HT1080 (cell line): ENCODE measurements at regions not wholly inside any gene's neighbourhood (a gene's known extent, or its start where the extent isn't known, plus 50 kb on each side); places are given as distances from the start of the nearest gene placed in this dataset.
"Not testable (repeated sequence)": the region's sequence is repeated elsewhere in the genome, so short reads cannot be mapped to it uniquely, and the experiment has no call there.

ENCODE experiments used
- DNase-seq: peaks from one replicate; pipeline ENCODE4 v3.0.0-alpha.2; 2015; ENCODE audit warnings: low read depth

- no peak for DNase-seq
Observed at GRCh38 chr10:63836666-63837442, 315.7 kb downstream of the REEP3 start.

GRCh38 chr10:63841761-63842160 lies 320.6 kb downstream of the REEP3 start:
- DNase-seq = no peak

GRCh38 chr10:63843107-63843506 lies 321.9 kb downstream of the REEP3 start:
- no peak for DNase-seq

- not testable (repeated sequence) for DNase-seq
Observed at GRCh38 chr10:63848871-63849270, 327.7 kb downstream of the REEP3 start.

GRCh38 chr10:63862860-63863259 lies 341.7 kb downstream of the REEP3 start:
- DNase-seq = no peak

GRCh38 chr10:63865210-63865609 lies 344.0 kb downstream of the REEP3 start:
- DNase-seq = no peak

- DNase-seq = peak; percentile 57
Observed at GRCh38 chr10:63866075-63866746, 345.0 kb downstream of the REEP3 start.

GRCh38 chr10:63866747-63867140 lies 345.5 kb downstream of the REEP3 start:
- DNase-seq = peak; percentile 24

- DNase-seq = no peak
Observed at GRCh38 chr10:63878428-63878827, 357.2 kb downstream of the REEP3 start.

- DNase-seq = no peak
Observed at GRCh38 chr10:63883861-63884260, 362.7 kb downstream of the REEP3 start.

- DNase-seq = no peak
Observed at GRCh38 chr10:63884426-63884825, 363.2 kb downstream of the REEP3 start.

GRCh38 chr10:63885156-63885555 lies 364.0 kb downstream of the REEP3 start:
- DNase-seq = no peak

GRCh38 chr10:63886281-63887022 lies 365.3 kb downstream of the REEP3 start:
- no peak for DNase-seq

GRCh38 chr10:63887023-63887589 lies 365.9 kb downstream of the REEP3 start:
- DNase-seq = peak; percentile 23

- no peak for DNase-seq
Observed at GRCh38 chr10:63887600-63888370, 366.6 kb downstream of the REEP3 start.

GRCh38 chr10:63889803-63890202 lies 368.6 kb downstream of the REEP3 start:
- no peak for DNase-seq

GRCh38 chr10:63896992-63897391 lies 375.8 kb downstream of the REEP3 start:
- DNase-seq = no peak

- no peak for DNase-seq
Observed at GRCh38 chr10:63899673-63900300, 378.6 kb downstream of the REEP3 start.

GRCh38 chr10:63901228-63901627 lies 380.0 kb downstream of the REEP3 start:
- DNase-seq = no peak

GRCh38 chr10:63901881-63902280 lies 380.7 kb downstream of the REEP3 start:
- no peak for DNase-seq

GRCh38 chr10:63910806-63911205 lies 389.6 kb downstream of the REEP3 start:
- DNase-seq = no peak
